HEK293 (cell line): ENCODE measurements at regions not wholly inside any gene's neighbourhood (a gene's known extent, or its start where the extent isn't known, plus 50 kb on each side); places are given as distances from the start of the nearest gene placed in this dataset.

ENCODE experiments used
- CTCF ChIP-seq: fragments of 450-650 bp; formaldehyde crosslinking; IDR thresholded peaks from 2 replicates; pipeline ENCODE4 v1.5.1; 2016; ENCODE audit warnings: missing biosample characterization, missing genetic modification characterization
- GLIS1 ChIP-seq: fragments of 450-650 bp; formaldehyde crosslinking; IDR thresholded peaks from 2 replicates; pipeline ENCODE4 v1.5.1; 2016; ENCODE audit warnings: missing biosample characterization, missing genetic modification characterization
- YY1 ChIP-seq: fragments of 450-650 bp; formaldehyde crosslinking; IDR thresholded peaks from 2 replicates; pipeline ENCODE4 v1.5.1; 2018; ENCODE audit warnings: missing biosample characterization, missing genetic modification characterization
- ZNF354C ChIP-seq: fragments of 450-650 bp; formaldehyde crosslinking; IDR thresholded peaks from 2 replicates; pipeline ENCODE4 v1.5.1; 2016; ENCODE audit warnings: missing biosample characterization, missing genetic modification characterization, low read depth, borderline replicate concordance
- ZNF610 ChIP-seq: fragments of 450-650 bp; formaldehyde crosslinking; IDR thresholded peaks from 2 replicates; pipeline ENCODE4 v1.5.1; 2016; ENCODE audit warnings: missing biosample characterization, missing genetic modification characterization, borderline replicate concordance
- ZNF692 ChIP-seq: fragments of 450-650 bp; formaldehyde crosslinking; IDR thresholded peaks from 2 replicates; pipeline ENCODE4 v1.5.1; 2016; ENCODE audit warnings: missing biosample characterization, missing genetic modification characterization

DNA sequence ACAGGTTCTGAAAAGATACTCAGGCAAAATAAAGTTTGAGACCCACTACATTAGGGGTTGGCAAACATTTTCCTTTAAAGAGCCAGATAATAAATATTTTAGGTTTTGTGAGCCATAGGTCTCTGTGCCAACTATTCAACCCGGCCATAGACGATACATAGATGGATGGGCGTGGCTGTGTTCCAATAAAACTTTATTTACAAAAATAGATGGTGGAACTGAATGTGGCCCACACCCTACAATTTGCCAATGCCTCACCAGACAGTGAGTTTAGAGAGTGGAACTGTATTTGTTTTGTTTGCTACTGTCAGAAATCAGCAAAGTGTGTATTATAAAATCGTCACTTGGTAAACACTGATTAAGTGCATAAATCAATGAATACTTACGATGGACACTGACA, 78.0 kb downstream of the ACKR3 start:
- no peak for TF ChIP-seq YY1 (tag by site-specific recombination)
- no peak for TF ChIP-seq ZNF610 (tag by site-specific recombination)
- no peak for TF ChIP-seq CTCF (tag by site-specific recombination)
- TF ChIP-seq ZNF354C (tag by site-specific recombination), result no peak
- no peak for TF ChIP-seq ZNF692 (tag by site-specific recombination)
- no peak for TF ChIP-seq GLIS1 (tag by site-specific recombination)
